H1 (cell line): ENCODE measurements at regions not wholly inside any gene's neighbourhood (a gene's known extent, or its start where the extent isn't known, plus 50 kb on each side); places are given as distances from the start of the nearest gene placed in this dataset.

Experiments used
- CTCF ChIA-PET: fragments of 300-600 bp; sonication (Branson Sonifier 250); formaldehyde crosslinking; loops from one replicate; lab custom pipeline; 2021; ENCODE audit not compliant: partially characterized antibody; lab: Charles Lee
- POLR2A ChIA-PET: fragments of 300-600 bp; sonication (Branson Sonifier 250); formaldehyde crosslinking; loops from one replicate; lab custom pipeline; 2021; ENCODE audit warnings: inconsistent platforms; ENCODE audit not compliant: partially characterized antibody; lab: Charles Lee
- DNase-seq, 2 experiments: peaks; one replicate each; pipeline versions ENCODE4 v3.0.0 to v3.0.0-alpha.2; 2010 to 2022; ENCODE audit warnings: low spot score in 2 of 2, low read depth in 1 of 2, mixed read lengths in 1 of 2
- FAIRE-seq: peaks from 2 replicates; lab custom pipeline; 2011; peaks lifted over from hg19 to GRCh38; lab: Jason Lieb, UNC
- H2AFZ ChIP-seq: 2 replicates; pipeline ENCODE4 v1.8.1; 2012; ENCODE audit warnings: low read length, inconsistent platforms
- H2AK5ac ChIP-seq: 2 replicates; pipeline ENCODE4 v1.6.1; 2013; ENCODE audit warnings: low read depth, low read length
- H2BK120ac ChIP-seq: replicated peaks from 2 replicates; pipeline ENCODE3; 2013; ENCODE audit warnings: low read depth, low read length, inconsistent platforms
- H2BK12ac ChIP-seq: 2 replicates; pipeline ENCODE4 v1.6.1; 2013; ENCODE audit warnings: low read depth, low read length
- H2BK15ac ChIP-seq: 2 replicates; pipeline ENCODE4 v1.6.1; 2013; ENCODE audit warnings: low read length
- H2BK20ac ChIP-seq: 2 replicates; pipeline ENCODE4 v1.6.1; 2013; ENCODE audit warnings: low read length
- H2BK5ac ChIP-seq: 2 replicates; pipeline ENCODE4 v1.6.1; 2013; ENCODE audit warnings: low read depth, low read length
- H3K14ac ChIP-seq: 2 replicates; pipeline ENCODE4 v1.6.1; 2013; ENCODE audit warnings: inconsistent platforms; ENCODE audit not compliant: insufficient read length
- H3K18ac ChIP-seq: 2 replicates; pipeline ENCODE4 v1.6.1; 2013; ENCODE audit warnings: low read length; ENCODE audit errors: extremely low read depth
- H3K23ac ChIP-seq: 2 replicates; pipeline ENCODE4 v1.6.1; 2013; ENCODE audit warnings: inconsistent platforms; ENCODE audit not compliant: insufficient read length
- H3K23me2 ChIP-seq: 2 replicates; pipeline ENCODE4 v1.6.1; 2013; ENCODE audit warnings: low read depth, low read length
- H3K27ac ChIP-seq: 2 replicates; pipeline ENCODE4 v1.6.1; 2011; ENCODE audit warnings: low read depth, low read length, inconsistent platforms
- H3K27me3 ChIP-seq, 4 experiments: replicated peaks in 1 of 4; 1 replicate in 1 of 4; 2 replicates in 3 of 4; pipeline versions ENCODE4 v1.6.1 to v1.8.1; 2011 to 2013; ENCODE audit warnings: low read length in 3 of 4, mild to moderate bottlenecking in 3 of 4, inconsistent platforms in 2 of 4, mixed read lengths in 2 of 4, moderate library complexity in 1 of 4; ENCODE audit not compliant: control insufficient read depth in 3 of 4, insufficient read depth in 3 of 4; ENCODE audit errors: extremely low read depth in 1 of 4
- H3K36me3 ChIP-seq, 4 experiments: 2 replicates each; pipeline versions ENCODE4 v1.6.1 to v1.8.1; 2011 to 2013; ENCODE audit warnings: mild to moderate bottlenecking in 4 of 4, low read length in 3 of 4, moderate library complexity in 2 of 4, control low read depth in 1 of 4, inconsistent platforms in 1 of 4; ENCODE audit not compliant: insufficient read depth in 4 of 4, control insufficient read depth in 2 of 4
- H3K4ac ChIP-seq: replicated peaks from 2 replicates; pipeline ENCODE3; 2013; ENCODE audit warnings: low read length, low read depth, mixed read lengths, inconsistent platforms; ENCODE audit not compliant: insufficient read length
- H3K4me1 ChIP-seq, 4 experiments: replicated peaks in 1 of 4; 1 replicate in 1 of 4; 2 replicates in 3 of 4; pipeline versions ENCODE4 v1.6.1 to v1.8.1; 2011 to 2013; ENCODE audit warnings: low read length in 3 of 4, inconsistent platforms in 2 of 4, mixed read lengths in 1 of 4; ENCODE audit not compliant: insufficient read depth in 4 of 4, control insufficient read depth in 3 of 4
- H3K4me2 ChIP-seq, 2 experiments: 2 replicates each; pipeline versions ENCODE4 v1.6.1 to v1.8.1; 2011 to 2013; ENCODE audit warnings: low read depth in 2 of 2, low read length in 2 of 2, control low read depth in 1 of 2, inconsistent platforms in 1 of 2, mild to moderate bottlenecking in 1 of 2; ENCODE audit not compliant: insufficient read depth in 1 of 2
- H3K4me3 ChIP-seq, 4 experiments: fragments of 200-600, 300-600 bp in 1 of 4; sonication (generic), shearing (Covaris generic), sonication (Bioruptor Twin) in 1 of 4; 2 replicates each; pipeline versions ENCODE4 v1.5.1 to v1.8.1; 2011 to 2016; ENCODE audit warnings: low read length in 4 of 4, low read depth in 3 of 4, control low read depth in 2 of 4, inconsistent platforms in 2 of 4, mild to moderate bottlenecking in 2 of 4, mixed read lengths in 1 of 4, moderate library complexity in 1 of 4; ENCODE audit not compliant: insufficient read depth in 2 of 4; ENCODE audit errors: extremely low read depth in 1 of 4
- H3K56ac ChIP-seq: replicated peaks from 2 replicates; pipeline ENCODE3; 2013; ENCODE audit warnings: low read depth, mild to moderate bottlenecking, mixed read lengths, low read length, inconsistent platforms; ENCODE audit not compliant: insufficient read length
- H3K79me1 ChIP-seq: 2 replicates; pipeline ENCODE4 v1.6.1; 2013; ENCODE audit warnings: low read depth, low read length, control low read depth
- H3K79me2 ChIP-seq, 2 experiments: 2 replicates each; pipeline versions ENCODE4 v1.6.1 to v1.8.1; 2012 to 2013; ENCODE audit warnings: low read length in 2 of 2, mild to moderate bottlenecking in 2 of 2, inconsistent platforms in 1 of 2; ENCODE audit not compliant: insufficient read depth in 2 of 2, control insufficient read depth in 1 of 2
- H3K9ac ChIP-seq, 4 experiments: replicated peaks in 1 of 4; 1 replicate in 1 of 4; 2 replicates in 3 of 4; pipeline versions ENCODE4 v1.6.1 to v1.8.1; 2011 to 2013; ENCODE audit warnings: low read depth in 3 of 4, low read length in 3 of 4, control low read depth in 2 of 4, mild to moderate bottlenecking in 2 of 4, moderate library complexity in 2 of 4, inconsistent platforms in 1 of 4; ENCODE audit errors: extremely low read depth in 1 of 4
- H3K9me3 ChIP-seq, 2 experiments: 2 replicates each; pipeline versions ENCODE4 v1.6.1 to v1.8.1; 2012 to 2013; ENCODE audit warnings: mild to moderate bottlenecking in 2 of 2, moderate library complexity in 2 of 2, control low read depth in 1 of 2, inconsistent platforms in 1 of 2, low read depth in 1 of 2, low read length in 1 of 2, mixed read lengths in 1 of 2; ENCODE audit not compliant: insufficient read depth in 2 of 2
- H4K20me1 ChIP-seq, 2 experiments: replicated peaks in 1 of 2; 2 replicates each; pipeline versions ENCODE3 to v1.8.1; 2011 to 2013; ENCODE audit warnings: inconsistent platforms in 2 of 2, low read length in 2 of 2, mild to moderate bottlenecking in 1 of 2; ENCODE audit not compliant: insufficient read depth in 2 of 2, control insufficient read depth in 1 of 2
- H4K5ac ChIP-seq: 2 replicates; pipeline ENCODE4 v1.6.1; 2013; ENCODE audit warnings: low read length, low read depth, mixed read lengths, inconsistent platforms; ENCODE audit not compliant: insufficient read length
- H4K8ac ChIP-seq: 2 replicates; pipeline ENCODE4 v1.8.0; 2013; ENCODE audit warnings: mild to moderate bottlenecking, moderate library complexity, low read length, inconsistent platforms; ENCODE audit not compliant: insufficient read depth; ENCODE audit errors: extremely low read depth
- H4K91ac ChIP-seq: replicated peaks from 2 replicates; pipeline ENCODE3; 2013; ENCODE audit warnings: low read length, mixed read lengths, inconsistent platforms; ENCODE audit not compliant: insufficient read length
- GTF2F1 ChIP-seq: IDR thresholded peaks from 2 replicates; pipeline ENCODE4 v1.6.1; 2012; ENCODE audit warnings: low read depth, low read length, improper control_type of control experiment, borderline replicate concordance
- RAD21 ChIP-seq, 2 experiments: IDR thresholded peaks in 1 of 2; conservative IDR thresholded peaks in 1 of 2; 2 replicates each; pipeline ENCODE4 v1.6.1; 2011; ENCODE audit warnings: low read depth in 2 of 2, low read length in 2 of 2, improper control_type of control experiment in 1 of 2, inconsistent platforms in 1 of 2, mild to moderate bottlenecking in 1 of 2, moderate library complexity in 1 of 2
- WGBS, 2 experiments: shearing (Covaris generic) in 1 of 2; methylation state at CpG; one replicate each; pipeline versions ENCODE4 v1.1.6 to v1.1.7; 2013 to 2015; ENCODE audit warnings: low lambda C conversion rate in 2 of 2, mixed read lengths in 2 of 2, inconsistent platforms in 1 of 2, low coverage in 1 of 2, missing lambda C conversion rate in 1 of 2; ENCODE audit not compliant: insufficient replicate concordance in 2 of 2, insufficient coverage in 1 of 2, insufficient read length in 1 of 2; ENCODE audit errors: extremely low coverage in 1 of 2, missing lambda C conversion rate in 1 of 2; 5-methylcytosine and 5-hydroxymethylcytosine counted together

GRCh38 chr3:191707817-191708216 lies 246.9 kb downstream of the PYDC2 start:
- no peak overlapping the region for H2BK120ac ChIP-seq
- no peak overlapping the region for H2BK15ac ChIP-seq
- H4K8ac ChIP-seq, result no peak overlapping the region
- no peak overlapping the region for H3K27ac ChIP-seq
- H3K4me1 ChIP-seq, result no peaks in the 10 kb centered on the region
- CTCF ChIA-PET, result interaction anchor here (0.6 to 0.7 kb wide), 2 partner anchors 99 to 704 kb away, joined by 3 read pairs; no protein-coding TSS in a partner anchor
- H4K5ac ChIP-seq, result no peak overlapping the region
- H3K4me2 ChIP-seq, result no peak overlapping the region
- FAIRE-seq (no peak), DNase-seq (no peak)
- no peaks in the 10 kb centered on the region for H3K9me3 ChIP-seq
- no peaks in the 10 kb centered on the region for H3K36me3 ChIP-seq
- peak overlapping the region; percentile 39; the same call in 1 of the 2 replicates for H2BK12ac ChIP-seq
- H3K23ac ChIP-seq, result no peak overlapping the region
- no peak overlapping the region for H3K18ac ChIP-seq
- no peak overlapping the region for H3K56ac ChIP-seq
- POLR2A ChIA-PET, result no interaction called here
- H3K27me3 ChIP-seq, result no peaks in the 10 kb centered on the region
- H3K79me2 ChIP-seq, result no peaks in the 10 kb centered on the region
- no peak overlapping the region for H3K9ac ChIP-seq
- no peak overlapping the region for H2AK5ac ChIP-seq
- H3K4ac ChIP-seq, result no peak overlapping the region
- H2BK5ac ChIP-seq, result no peak overlapping the region
- H3K79me1 ChIP-seq, result no peaks in the 10 kb centered on the region
- H3K23me2 ChIP-seq, result peaks cover 1% of the 10 kb centered on the region; the same call in 1 of the 2 replicates
- H3K14ac ChIP-seq, result no peak overlapping the region
- peak overlapping the region; percentile 79 for H2AFZ ChIP-seq
- no peak overlapping the region for H3K4me3 ChIP-seq
- no peak overlapping the region; the same call in 1 of the 2 replicates for H2BK20ac ChIP-seq
- WGBS, 2 experiments, result 95% methylated on average over 6 of the region's 6 CpGs; no CpG with 5 or more reads in 1 of the 2 experiments
- no peaks in the 10 kb centered on the region for H4K20me1 ChIP-seq
- H4K91ac ChIP-seq, result no peak overlapping the region
- TF ChIP-seq RAD21 (IDR thresholded peaks at IDR 0.05 in 1 of 2, conservative IDR thresholded peaks at IDR 0.05 in 1 of 2; ENCODE audit: low read depth in 2 of 2, low read length in 2 of 2) (peak in 1 of 2 experiments; percentile 16; a peak in 1 of 4 replicates), GTF2F1 (no peak)
